Stimulated activated naive CD8-positive, alpha-beta T cell treated with anti-CD3 and anti-CD28 coated beads, Interleukin-15, amount 100 ng/mL, for 72 hours (primary cell): ENCODE measurements at regions not wholly inside any gene's neighbourhood (a gene's known extent, or its start where the extent isn't known, plus 50 kb on each side); places are given as distances from the start of the nearest gene placed in this dataset.

Experiments
- ATAC-seq: fragments of 150-1000 bp; cut with Tn5 transposase; 2 replicates; pipeline ENCODE4 v1.10.0; 2021; ENCODE audit warnings: mild to moderate bottlenecking, moderate library complexity
- DNase-seq, 2 donors: peaks; one replicate each; pipeline ENCODE4 v3.0.0; 2021 to 2022
- H3K27ac Mint-ChIP-seq, 2 donors: one replicate each; pipeline ENCODE4 v1.8.0; 2022; ENCODE audit warnings: mild to moderate bottlenecking in 2 of 2, mixed read lengths in 2 of 2, moderate library complexity in 2 of 2
- H3K27me3 Mint-ChIP-seq: one replicate; pipeline ENCODE4 v1.8.0; 2022; ENCODE audit warnings: mixed read lengths
- H3K4me1 Mint-ChIP-seq: one replicate; pipeline ENCODE4 v1.8.0; 2022; ENCODE audit warnings: mild to moderate bottlenecking, mixed read lengths
- H3K4me3 Mint-ChIP-seq, 2 donors: one replicate each; pipeline ENCODE4 v1.8.0; 2022; ENCODE audit warnings: mild to moderate bottlenecking in 2 of 2, mixed read lengths in 2 of 2, moderate library complexity in 1 of 2
- H3K9me3 Mint-ChIP-seq, 2 donors: one replicate each; pipeline ENCODE4 v1.8.0; 2022; ENCODE audit warnings: mixed read lengths in 2 of 2

GRCh38 chr20:54306985-54307710 lies 99.3 kb downstream of the PFDN4 start:
- H3K4me1 Mint-ChIP-seq = peaks cover 19% of the 10 kb centered on the region
- peak overlapping the region in 1 of 2 donors; percentile 51 for H3K27ac Mint-ChIP-seq
- H3K9me3 Mint-ChIP-seq = no peaks in the 10 kb centered on the region
- no peak for DNase-seq
- peaks cover 27% of the 10 kb centered on the region for H3K27me3 Mint-ChIP-seq
- ATAC-seq = no peak
- H3K4me3 Mint-ChIP-seq = no peak overlapping the region

GRCh38 chr20:54308804-54309203 lies 100.9 kb downstream of the PFDN4 start:
- no peaks in the 10 kb centered on the region for H3K9me3 Mint-ChIP-seq
- DNase-seq = no peak
- peaks cover 17% of the 10 kb centered on the region for H3K4me1 Mint-ChIP-seq
- no peak overlapping the region for H3K4me3 Mint-ChIP-seq
- H3K27ac Mint-ChIP-seq = no peak overlapping the region
- peaks cover 27% of the 10 kb centered on the region for H3K27me3 Mint-ChIP-seq
- no peak for ATAC-seq

- no peak for ATAC-seq
- H3K27ac Mint-ChIP-seq = peak overlapping the region in 1 of 2 donors; percentile 53
These were observed 111.0 kb downstream of the PFDN4 start for GRCh38 chr20:54318892-54319291.

GRCh38 chr20:54320148-54320607 lies 112.3 kb downstream of the PFDN4 start:
- peak overlapping the region in 1 of 2 donors; percentile 56 for H3K4me3 Mint-ChIP-seq
- H3K4me1 Mint-ChIP-seq = peaks cover 29% of the 10 kb centered on the region
- no peak for DNase-seq
- peak overlapping the region in 1 of 2 donors; percentile 85 for H3K27ac Mint-ChIP-seq
- peaks cover 7% of the 10 kb centered on the region for H3K27me3 Mint-ChIP-seq
- peak; percentile 70 for ATAC-seq
- no peaks in the 10 kb centered on the region for H3K9me3 Mint-ChIP-seq

More at GRCh38 chr20:54318892-54319291, 111.0 kb downstream of the PFDN4 start:
- no peak for DNase-seq
- H3K4me1 Mint-ChIP-seq = peaks cover 18% of the 10 kb centered on the region
- no peaks in the 10 kb centered on the region for H3K9me3 Mint-ChIP-seq
- H3K4me3 Mint-ChIP-seq = no peak overlapping the region
- H3K27me3 Mint-ChIP-seq = peaks cover 18% of the 10 kb centered on the region

- Mint-ChIP-seq H3K27ac (peak overlapping the region in 1 of 2 donors; percentile 13), H3K27me3 (no peaks in the 10 kb centered on the region), H3K4me3 (peak overlapping the region in 1 of 2 donors; percentile 3), H3K4me1 (peaks cover 35% of the 10 kb centered on the region), H3K9me3 (no peaks in the 10 kb centered on the region)
- ATAC-seq = no peak
- no peak for DNase-seq
These were observed 113.6 kb downstream of the PFDN4 start for GRCh38 chr20:54321352-54322087.

GRCh38 chr20:54323227-54323734 lies 115.4 kb downstream of the PFDN4 start:
- no peak for ATAC-seq
- Mint-ChIP-seq H3K27me3 (no peaks in the 10 kb centered on the region), H3K4me1 (peaks cover 35% of the 10 kb centered on the region), H3K4me3 (no peak overlapping the region), H3K9me3 (no peaks in the 10 kb centered on the region), H3K27ac (peak overlapping the region in 1 of 2 donors; percentile 2)
- no peak for DNase-seq

GRCh38 chr20:54324041-54324440 lies 116.2 kb downstream of the PFDN4 start:
- Mint-ChIP-seq H3K9me3 (no peaks in the 10 kb centered on the region), H3K27ac (peak overlapping the region in 1 of 2 donors; percentile 2), H3K4me1 (peaks cover 35% of the 10 kb centered on the region), H3K4me3 (no peak overlapping the region), H3K27me3 (no peaks in the 10 kb centered on the region)
- DNase-seq (no peak), ATAC-seq (no peak)

GRCh38 chr20:54324652-54325285 lies 116.9 kb downstream of the PFDN4 start:
- Mint-ChIP-seq H3K4me1 (peaks cover 32% of the 10 kb centered on the region), H3K9me3 (no peaks in the 10 kb centered on the region), H3K27ac (peak overlapping the region in 1 of 2 donors; percentile 71), H3K4me3 (peak overlapping the region; percentile 16 to 36), H3K27me3 (peaks cover 6% of the 10 kb centered on the region)
- DNase-seq (no peak), ATAC-seq (no peak)

- Mint-ChIP-seq H3K4me3 (no peak overlapping the region), H3K27me3 (peaks cover 8% of the 10 kb centered on the region), H3K9me3 (peaks cover 7 to 17% of the 10 kb centered on the region in 2 donors), H3K4me1 (no peaks in the 10 kb centered on the region), H3K27ac (no peak overlapping the region)
- DNase-seq (no peak), ATAC-seq (no peak)
These were observed 127.4 kb downstream of the PFDN4 start for GRCh38 chr20:54335299-54335698.

GRCh38 chr20:54337144-54337543 lies 129.3 kb downstream of the PFDN4 start:
- ATAC-seq = no peak
- Mint-ChIP-seq H3K27me3 (peaks cover 9% of the 10 kb centered on the region), H3K4me3 (no peak overlapping the region), H3K9me3 (peaks cover 7 to 17% of the 10 kb centered on the region in 2 donors), H3K27ac (no peak overlapping the region), H3K4me1 (no peaks in the 10 kb centered on the region)
- no peak for DNase-seq

- Mint-ChIP-seq H3K4me3 (no peak overlapping the region), H3K27me3 (peaks cover 21% of the 10 kb centered on the region), H3K4me1 (no peaks in the 10 kb centered on the region), H3K27ac (no peak overlapping the region), H3K9me3 (peaks cover 7 to 17% of the 10 kb centered on the region in 2 donors)
- no peak for ATAC-seq
- DNase-seq = no peak
These were observed 131.2 kb downstream of the PFDN4 start for GRCh38 chr20:54339093-54339492.

GRCh38 chr20:54340206-54340605 lies 132.3 kb downstream of the PFDN4 start:
- peaks cover 14% of the 10 kb centered on the region for H3K27me3 Mint-ChIP-seq
- peaks cover 1% of the 10 kb centered on the region for H3K4me1 Mint-ChIP-seq
- peaks cover 0 to 10% of the 10 kb centered on the region in 2 donors for H3K9me3 Mint-ChIP-seq
- ATAC-seq = no peak
- DNase-seq = no peak
- no peak overlapping the region for H3K27ac Mint-ChIP-seq
- H3K4me3 Mint-ChIP-seq = no peak overlapping the region

GRCh38 chr20:54340667-54341081 lies 132.8 kb downstream of the PFDN4 start:
- ATAC-seq = no peak
- peaks cover 0 to 10% of the 10 kb centered on the region in 2 donors for H3K9me3 Mint-ChIP-seq
- no peak for DNase-seq
- peaks cover 5% of the 10 kb centered on the region for H3K4me1 Mint-ChIP-seq
- H3K4me3 Mint-ChIP-seq = no peak overlapping the region
- H3K27ac Mint-ChIP-seq = no peak overlapping the region
- peaks cover 14% of the 10 kb centered on the region for H3K27me3 Mint-ChIP-seq

- peaks cover 0 to 4% of the 10 kb centered on the region in 2 donors for H3K9me3 Mint-ChIP-seq
- DNase-seq = no peak
- ATAC-seq = no peak
- peaks cover 10% of the 10 kb centered on the region for H3K4me1 Mint-ChIP-seq
- H3K27me3 Mint-ChIP-seq = peaks cover 21% of the 10 kb centered on the region
- no peak overlapping the region for H3K4me3 Mint-ChIP-seq
- no peak overlapping the region for H3K27ac Mint-ChIP-seq
These were observed 133.0 kb upstream of the DOK5 start for GRCh38 chr20:54342258-54342920.

- Mint-ChIP-seq H3K27ac (peak overlapping the region in 1 of 2 donors; percentile 5), H3K4me3 (no peak overlapping the region)
- no peak for ATAC-seq
These were observed 132.3 kb upstream of the DOK5 start for GRCh38 chr20:54343099-54343498.

More at GRCh38 chr20:54343099-54343498, 132.3 kb upstream of the DOK5 start:
- peaks cover 21% of the 10 kb centered on the region for H3K27me3 Mint-ChIP-seq
- no peak for DNase-seq
- no peaks in the 10 kb centered on the region for H3K9me3 Mint-ChIP-seq
- H3K4me1 Mint-ChIP-seq = peaks cover 10% of the 10 kb centered on the region
